ENCODE measurements at regions not wholly inside any gene's neighbourhood (a gene's known extent, or its start where the extent isn't known, plus 50 kb on each side); places are given as distances from the start of the nearest gene placed in this dataset.

- peak; percentile 77 for DNase-seq (ENCODE audit: low spot score)
Measured at GRCh38 chr1:94734963-94735901, 84.9 kb upstream of the SLC44A3 start.

- no peak for DNase-seq (ENCODE audit: low spot score)
Measured at GRCh38 chr1:94731891-94732290, 88.3 kb upstream of the SLC44A3 start.

- no peak for DNase-seq (ENCODE audit: low spot score)
Measured at GRCh38 chr1:94730450-94730849, 89.7 kb upstream of the SLC44A3 start.

- peak; percentile 75 for DNase-seq (ENCODE audit: low spot score)
Measured at GRCh38 chr1:94729267-94729666, 90.9 kb upstream of the SLC44A3 start.

- peak; percentile 87 for DNase-seq (ENCODE audit: low spot score)
Measured at GRCh38 chr1:94727846-94728715, 92.1 kb upstream of the SLC44A3 start.

GRCh38 chr1:94726981-94727685, 93.0 kb upstream of the SLC44A3 start:
- DNase-seq (ENCODE audit: low spot score): no peak

- DNase-seq (ENCODE audit: low spot score): no peak
Measured at GRCh38 chr1:94725566-94725965, 94.6 kb upstream of the SLC44A3 start.

GRCh38 chr1:94723894-94724293, 96.3 kb upstream of the SLC44A3 start:
- no peak for DNase-seq (ENCODE audit: low spot score)

GRCh38 chr1:94723463-94723862, 96.7 kb upstream of the SLC44A3 start:
- DNase-seq (ENCODE audit: low spot score): no peak

- no peak for DNase-seq (ENCODE audit: low spot score)
Measured at GRCh38 chr1:94722181-94722580, 98.0 kb upstream of the SLC44A3 start.

- no peak for DNase-seq (ENCODE audit: low spot score)
Measured at GRCh38 chr1:94721240-94721639, 98.9 kb upstream of the SLC44A3 start.

- no peak for DNase-seq (ENCODE audit: low spot score)
Measured at GRCh38 chr1:94719926-94720793, 100.0 kb upstream of the SLC44A3 start.

- DNase-seq (ENCODE audit: low spot score): no peak
Measured at GRCh38 chr1:94716965-94717364, 103.2 kb upstream of the SLC44A3 start.

- DNase-seq (ENCODE audit: low spot score): no peak
Measured at GRCh38 chr1:94715321-94715720, 104.8 kb upstream of the SLC44A3 start.

- DNase-seq (ENCODE audit: low spot score): no peak
Measured at GRCh38 chr1:94714552-94714951, 105.6 kb upstream of the SLC44A3 start.

- DNase-seq (ENCODE audit: low spot score): no peak
Measured at GRCh38 chr1:94714152-94714551, 106.0 kb upstream of the SLC44A3 start.

- peak; percentile 88 for DNase-seq (ENCODE audit: low spot score)
Measured at GRCh38 chr1:94713472-94714141, 106.5 kb upstream of the SLC44A3 start.

- DNase-seq (ENCODE audit: low spot score): no peak
Measured at GRCh38 chr1:94709891-94710581, 110.1 kb upstream of the SLC44A3 start.

- no peak for DNase-seq (ENCODE audit: low spot score)
Measured at GRCh38 chr1:94708811-94709210, 111.3 kb upstream of the SLC44A3 start.

- peak; percentile 57 for DNase-seq (ENCODE audit: low spot score)
Measured at GRCh38 chr1:94708299-94708685, 111.9 kb upstream of the SLC44A3 start.

Data from umbilical cord (tissue), 1 donor.